ENCODE measurements at regions not wholly inside any gene's neighbourhood (a gene's known extent, or its start where the extent isn't known, plus 50 kb on each side); places are given as distances from the start of the nearest gene placed in this dataset.

- DNase-seq, result peak in 4 of 51 donors; percentile 2 to 25 (median 8)
Observed at GRCh38 chr4:56086073-56086541, 137.4 kb downstream of the CEP135 start.

- DNase-seq, result no peak
Observed at GRCh38 chr4:56085275-56085674, 136.5 kb downstream of the CEP135 start.

GRCh38 chr4:56084851-56085250 is 136.1 kb downstream of the CEP135 start:
- no peak for DNase-seq

Data from hypothalamus (tissue), 51 donors.